ENCODE measurements at regions not wholly inside any gene's neighbourhood (a gene's known extent, or its start where the extent isn't known, plus 50 kb on each side); places are given as distances from the start of the nearest gene placed in this dataset.

- no peak for TF ChIP-seq CTCF (conservative IDR thresholded peaks at IDR 0.05 in 1 of 2, IDR thresholded peaks at IDR 0.05 in 1 of 2; ENCODE audit: low read depth in 1 of 2, low read length in 2 of 2)
- no peak for TF ChIP-seq EZH2 (IDR thresholded peaks at IDR 0.05; ENCODE audit: low read length, missing control alignments)
Observed at GRCh38 chr10:78905957-78906308, 162.8 kb upstream of the ZMIZ1 start.
